Right cardiac atrium (tissue), 5 donors: ENCODE measurements at regions not wholly inside any gene's neighbourhood (a gene's known extent, or its start where the extent isn't known, plus 50 kb on each side); places are given as distances from the start of the nearest gene placed in this dataset.

Experiments used
- ATAC-seq, 2 donors: fragments of 200-7000 bp; cut with Tn5 transposase; one replicate each; pipeline versions ENCODE4 v1.8.0 to v1.9.1; 2020; ENCODE audit warnings: moderate library complexity in 2 of 2, mild to moderate bottlenecking in 1 of 2
- DNase-seq, 3 donors: peaks; one replicate each; pipeline ENCODE4 v3.0.0-alpha.2; 2020
- H3K27ac ChIP-seq: one replicate; pipeline ENCODE4 v1.5.1; 2013; ENCODE audit warnings: mild to moderate bottlenecking, low read length, control low read depth, moderate library complexity
- H3K27me3 ChIP-seq: one replicate; pipeline ENCODE4 v1.6.1; 2013; ENCODE audit not compliant: control insufficient read depth, insufficient read depth
- H3K4me1 ChIP-seq: one replicate; pipeline ENCODE4 v1.6.1; 2013; ENCODE audit warnings: low read length; ENCODE audit not compliant: control insufficient read depth, insufficient read depth
- H3K4me3 ChIP-seq: one replicate; pipeline ENCODE4 v1.5.1; 2013; ENCODE audit warnings: low read length, control low read depth
- H3K9me3 ChIP-seq: one replicate; pipeline ENCODE4 v1.6.1; 2013; ENCODE audit warnings: low read length; ENCODE audit not compliant: control insufficient read depth
- WGBS: extraction: QIAGEN DNeasy Blood & Tissue Kit; methylation state at CpG from one replicate; pipeline ENCODE4 v1.1.7; 2013; 5-methylcytosine and 5-hydroxymethylcytosine counted together
- intact Hi-C, 4 donors: fragments of 100-400 bp; cut with DNase I; formaldehyde crosslinking; loops; one replicate each; pipeline versions ENCODE4 v1.11.0 to v1.14.0; 2022 to 2023
- donor health status: healthy with polysubstance abuse.
- donor health status: DM: no; HTN: yes; CAD: no.
- donor health status: DM: no; HTN: no; CAD: no.
- donor health status: DM: no; HTN: yes; CAD: no; lungs with severe emphysema.
- donor health status: DM: yes; HTN: yes; CAD: no.

DNA sequence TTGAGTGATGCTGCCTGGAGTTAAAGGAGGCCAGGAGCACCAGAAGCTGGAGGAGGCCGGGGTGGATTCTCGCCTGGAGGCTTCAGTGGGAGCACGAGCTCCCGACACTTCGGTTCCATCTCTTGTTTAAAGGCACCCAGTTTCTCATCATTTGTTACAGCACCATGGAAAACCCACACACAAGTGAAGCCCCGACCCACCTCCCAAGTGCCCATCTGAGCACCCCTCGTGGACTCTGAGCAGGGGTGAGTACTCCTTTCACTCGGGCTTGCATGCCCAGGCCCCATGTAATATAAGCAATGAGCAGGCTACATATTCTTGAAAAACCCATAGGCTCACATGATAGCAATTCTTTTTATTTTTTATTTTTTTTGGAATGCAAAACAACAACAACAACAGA, 196.9 kb upstream of the MAF start:
- no peaks in the 10 kb centered on the region for H3K4me1 ChIP-seq
- intact Hi-C loops, result no loop called here
- H3K4me3 ChIP-seq, result no peak overlapping the region
- H3K27ac ChIP-seq, result no peak overlapping the region
- no peaks in the 10 kb centered on the region for H3K27me3 ChIP-seq
- ATAC-seq, result no peak
- H3K9me3 ChIP-seq, result no peaks in the 10 kb centered on the region
- 97% methylated on average over 8 of the region's 8 CpGs for WGBS
- no peak for DNase-seq

GRCh38 chr16:79795556-79795955, 195.0 kb upstream of the MAF start:
- H3K27me3 ChIP-seq, result no peaks in the 10 kb centered on the region
- intact Hi-C loops, result no loop called here
- H3K4me1 ChIP-seq, result no peaks in the 10 kb centered on the region
- WGBS, result 90% methylated on average over 4 of the region's 4 CpGs
- H3K27ac ChIP-seq, result no peak overlapping the region
- H3K4me3 ChIP-seq, result no peak overlapping the region
- H3K9me3 ChIP-seq, result no peaks in the 10 kb centered on the region
- ATAC-seq (no peak), DNase-seq (no peak)

DNA sequence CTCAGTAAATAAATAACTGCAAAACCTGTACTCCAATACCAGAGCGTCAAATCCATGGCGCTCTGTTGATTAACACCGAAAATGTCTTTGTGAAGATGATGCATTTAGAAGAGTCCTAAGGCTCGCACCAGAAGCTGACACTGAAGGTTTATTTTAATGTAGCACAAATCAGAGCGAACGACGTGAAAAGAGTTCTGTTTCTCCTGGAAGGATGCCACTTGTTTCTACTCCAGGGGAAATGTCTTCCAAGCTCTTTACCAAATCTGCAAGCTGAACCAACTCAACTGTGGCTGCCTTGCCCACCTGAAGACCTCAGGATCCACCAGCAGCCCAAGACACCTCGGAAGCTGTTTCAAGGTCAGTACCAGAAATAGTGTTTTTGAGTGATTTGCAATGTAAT, 194.4 kb upstream of the MAF start:
- no peak for DNase-seq
- 68% methylated on average over 8 of the region's 8 CpGs for WGBS
- intact Hi-C loops, result no loop called here
- H3K27ac ChIP-seq, result no peak overlapping the region
- H3K4me3 ChIP-seq, result no peak overlapping the region
- H3K9me3 ChIP-seq, result no peaks in the 10 kb centered on the region
- ATAC-seq, result no peak
- H3K27me3 ChIP-seq, result no peaks in the 10 kb centered on the region
- no peaks in the 10 kb centered on the region for H3K4me1 ChIP-seq

DNA sequence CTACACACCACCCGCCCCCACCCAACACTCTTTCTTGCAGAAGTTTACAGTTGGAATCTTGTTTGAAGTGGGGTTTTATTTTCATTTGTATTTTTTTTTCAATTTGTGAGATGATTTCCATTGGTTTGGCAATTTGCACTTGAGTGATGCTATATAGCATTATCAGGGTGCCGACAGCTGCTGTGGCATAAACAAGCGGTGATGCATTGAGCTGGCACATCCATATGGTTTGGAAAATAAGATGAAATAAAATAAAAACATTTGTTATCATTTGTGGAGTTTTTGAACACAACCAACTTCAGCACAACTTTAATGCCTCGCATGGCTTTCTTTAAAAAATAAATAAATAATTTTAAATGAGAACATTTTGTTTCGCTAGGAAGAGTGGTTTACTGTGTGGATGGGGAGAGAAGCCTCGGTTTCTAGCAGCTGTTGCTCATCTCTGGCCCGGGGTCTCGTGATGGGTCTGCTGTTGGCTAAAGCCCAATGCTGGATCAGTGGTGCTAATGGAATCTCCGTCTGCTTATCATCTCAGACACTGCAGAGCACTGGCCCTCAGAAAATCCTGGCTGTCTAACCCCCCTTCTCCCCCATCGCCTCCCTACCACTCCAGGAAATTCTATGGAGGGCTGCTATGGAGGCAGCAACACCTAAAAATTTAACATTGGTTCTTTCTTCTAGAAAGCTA, 192.3 kb upstream of the MAF start:
- H3K27me3 ChIP-seq, result no peaks in the 10 kb centered on the region
- H3K4me1 ChIP-seq, result no peaks in the 10 kb centered on the region
- intact Hi-C loops, result no loop called here
- H3K4me3 ChIP-seq, result no peak overlapping the region
- DNase-seq (peak in 1 of 3 donors; percentile 45), ATAC-seq (no peak)
- no peak overlapping the region for H3K27ac ChIP-seq
- WGBS, result 40% methylated on average over 10 of the region's 10 CpGs
- no peaks in the 10 kb centered on the region for H3K9me3 ChIP-seq

- intact Hi-C loops, result no loop called here
- WGBS, result 89% methylated on average over 6 of the region's 6 CpGs
- no peak overlapping the region for H3K4me3 ChIP-seq
- no peak overlapping the region for H3K27ac ChIP-seq
- H3K27me3 ChIP-seq, result no peaks in the 10 kb centered on the region
- DNase-seq, result no peak
- H3K4me1 ChIP-seq, result no peaks in the 10 kb centered on the region
- no peak for ATAC-seq
- no peaks in the 10 kb centered on the region for H3K9me3 ChIP-seq
Measured at GRCh38 chr16:79792076-79792475, 191.5 kb upstream of the MAF start.

DNA sequence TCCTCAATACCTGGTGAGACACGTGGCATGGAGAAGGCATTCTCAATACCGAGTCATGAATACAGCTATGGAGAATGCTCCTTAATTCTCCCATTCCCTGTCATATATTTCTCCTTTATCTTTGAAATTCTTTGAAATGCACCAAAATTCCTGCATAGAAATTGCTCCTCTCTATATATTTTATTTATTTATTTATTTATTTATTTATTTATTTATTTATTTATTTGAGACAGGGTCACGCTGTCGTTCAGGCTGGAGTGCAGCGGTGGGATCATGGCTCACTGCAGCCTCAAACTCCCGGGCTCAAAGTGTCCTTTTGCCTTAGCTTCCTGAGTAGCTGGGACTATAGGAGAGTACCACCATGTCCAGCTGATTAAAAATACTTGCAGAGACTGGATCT, 190.3 kb upstream of the MAF start:
- no peaks in the 10 kb centered on the region for H3K4me1 ChIP-seq
- 80% methylated on average over 6 of the region's 6 CpGs for WGBS
- DNase-seq, result no peak
- H3K9me3 ChIP-seq, result no peaks in the 10 kb centered on the region
- intact Hi-C loops, result no loop called here
- ATAC-seq, result no peak
- no peak overlapping the region for H3K4me3 ChIP-seq
- H3K27me3 ChIP-seq, result no peaks in the 10 kb centered on the region
- no peak overlapping the region for H3K27ac ChIP-seq

- no peak for ATAC-seq
Measured at GRCh38 chr16:79788949-79789348, 188.4 kb upstream of the MAF start.

GRCh38 chr16:79786389-79786788, 185.9 kb upstream of the MAF start:
- Histone ChIP-seq H3K4me3 (no peak overlapping the region), H3K9me3 (no peaks in the 10 kb centered on the region), H3K27me3 (no peaks in the 10 kb centered on the region), H3K4me1 (no peaks in the 10 kb centered on the region), H3K27ac (no peak overlapping the region)
- intact Hi-C loops, result no loop called here
- ATAC-seq (no peak), DNase-seq (no peak)
- WGBS, result 96% methylated on average over 3 of the region's 3 CpGs

More at GRCh38 chr16:79788949-79789348, 188.4 kb upstream of the MAF start:
- no peak for DNase-seq
- no peak overlapping the region for H3K27ac ChIP-seq
- 74% methylated on average over 5 of the region's 5 CpGs for WGBS
- H3K4me3 ChIP-seq, result no peak overlapping the region
- H3K9me3 ChIP-seq, result no peaks in the 10 kb centered on the region
- H3K4me1 ChIP-seq, result no peaks in the 10 kb centered on the region
- no peaks in the 10 kb centered on the region for H3K27me3 ChIP-seq
- intact Hi-C loops, result no loop called here

- H3K27ac ChIP-seq, result no peak overlapping the region
- intact Hi-C loops, result no loop called here
- DNase-seq, result no peak
- ATAC-seq, result no peak
- 92% methylated on average over 5 of the region's 5 CpGs for WGBS
- H3K9me3 ChIP-seq, result no peaks in the 10 kb centered on the region
- no peaks in the 10 kb centered on the region for H3K27me3 ChIP-seq
- no peak overlapping the region for H3K4me3 ChIP-seq
- no peaks in the 10 kb centered on the region for H3K4me1 ChIP-seq
Measured at GRCh38 chr16:79784007-79784406, 183.5 kb upstream of the MAF start.

- Histone ChIP-seq H3K27ac (no peak overlapping the region), H3K9me3 (no peaks in the 10 kb centered on the region), H3K4me1 (no peaks in the 10 kb centered on the region), H3K4me3 (no peak overlapping the region), H3K27me3 (no peaks in the 10 kb centered on the region)
- intact Hi-C loops, result no loop called here
- DNase-seq (no peak), ATAC-seq (no peak)
Measured at GRCh38 chr16:79777679-79778078, 177.1 kb upstream of the MAF start.

GRCh38 chr16:79776243-79776847, 175.8 kb upstream of the MAF start:
- DNase-seq (peak in 2 of 3 donors; percentile 49 to 57), ATAC-seq (peak; percentile 57 to 81)
- H3K27ac ChIP-seq, result no peak overlapping the region
- no peaks in the 10 kb centered on the region for H3K4me1 ChIP-seq
- H3K9me3 ChIP-seq, result no peaks in the 10 kb centered on the region
- H3K27me3 ChIP-seq, result no peaks in the 10 kb centered on the region
- intact Hi-C loops, result no loop called here
- 61% methylated on average over 4 of the region's 4 CpGs for WGBS
- no peak overlapping the region for H3K4me3 ChIP-seq

DNA sequence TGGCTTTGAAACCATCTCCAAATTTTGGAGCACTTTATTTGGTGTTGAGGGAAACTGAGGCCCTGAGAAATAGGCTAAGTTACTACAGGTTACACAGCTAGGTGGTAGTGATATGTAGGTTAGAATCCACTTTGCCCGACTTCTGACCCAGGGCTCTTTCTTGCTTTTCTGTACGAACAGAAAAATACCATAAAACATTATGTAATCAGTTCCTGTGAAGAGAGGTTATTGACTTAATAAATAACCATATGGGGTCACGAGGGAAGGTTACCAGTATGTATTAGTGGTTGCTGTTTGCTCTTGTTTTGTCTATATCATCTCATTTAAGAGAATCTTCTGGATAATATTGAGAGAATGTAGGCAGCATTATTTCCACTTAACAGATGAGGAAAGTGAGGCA, 172.2 kb upstream of the MAF start:
- no peaks in the 10 kb centered on the region for H3K27me3 ChIP-seq
- no peak overlapping the region for H3K4me3 ChIP-seq
- ATAC-seq (no peak), DNase-seq (no peak)
- H3K4me1 ChIP-seq, result peaks cover 4% of the 10 kb centered on the region
- intact Hi-C loops, result no loop called here
- H3K9me3 ChIP-seq, result no peaks in the 10 kb centered on the region
- 93% methylated on average over 3 of the region's 3 CpGs for WGBS
- H3K27ac ChIP-seq, result no peak overlapping the region
